ENCODE measurements at regions not wholly inside any gene's neighbourhood (a gene's known extent, or its start where the extent isn't known, plus 50 kb on each side); places are given as distances from the start of the nearest gene placed in this dataset.

DNA sequence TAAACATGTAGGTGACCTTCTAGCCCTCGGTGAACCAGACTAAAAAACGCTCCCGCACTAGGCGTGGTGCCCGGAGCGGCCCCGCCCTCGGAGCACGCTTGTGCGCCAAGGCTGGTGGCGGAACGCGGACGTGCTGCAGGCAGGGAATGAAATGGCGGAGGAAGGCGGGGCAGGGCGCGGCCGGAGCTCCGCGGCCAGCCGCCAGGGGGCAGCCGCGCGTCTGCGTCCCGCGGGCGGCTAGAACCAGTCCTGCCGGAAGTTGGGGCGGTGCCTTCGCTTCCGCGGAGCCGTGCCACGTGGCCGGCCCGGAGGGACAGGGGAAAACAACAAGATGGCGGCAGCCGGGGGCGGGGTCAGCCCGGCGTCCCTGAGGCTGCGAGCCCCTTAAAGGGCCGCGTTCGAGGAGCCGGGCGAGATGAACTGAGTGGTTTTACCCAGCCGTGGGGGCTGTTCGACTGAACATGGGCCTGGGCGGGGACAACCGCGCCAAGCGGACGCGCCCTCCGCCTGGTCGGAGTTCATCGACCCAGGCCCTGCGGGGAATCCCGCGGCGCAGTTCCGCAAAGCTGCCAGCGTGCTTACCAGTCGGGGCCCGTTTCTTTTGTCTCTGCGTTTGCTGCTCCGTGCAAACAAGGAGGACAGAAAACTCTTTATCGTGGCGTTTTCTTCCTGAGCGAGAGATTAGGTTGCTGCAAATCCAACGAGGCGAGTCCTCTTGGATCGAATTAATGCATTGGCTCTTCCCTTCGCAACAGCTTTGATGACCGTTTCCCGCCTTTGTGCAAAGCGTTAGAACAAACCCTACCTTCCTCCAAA is 90.9 kb upstream of the CHD2 start (continued):
- peak; percentile 62 for TF ChIP-seq HNRNPL (IDR thresholded peaks at IDR 0.05; ENCODE audit: low read depth, low read length)
- peak; percentile 82 for TF ChIP-seq MEIS2 (CRISPR knock-in tag; IDR thresholded peaks at IDR 0.05)
- no peak for TF ChIP-seq GPN1 (CRISPR knock-in tag; IDR thresholded peaks at IDR 0.05; ENCODE audit: borderline replicate concordance)
- no peak for TF ChIP-seq ZNF17 (CRISPR knock-in tag; IDR thresholded peaks at IDR 0.05)
- TF ChIP-seq, protein P1, sequence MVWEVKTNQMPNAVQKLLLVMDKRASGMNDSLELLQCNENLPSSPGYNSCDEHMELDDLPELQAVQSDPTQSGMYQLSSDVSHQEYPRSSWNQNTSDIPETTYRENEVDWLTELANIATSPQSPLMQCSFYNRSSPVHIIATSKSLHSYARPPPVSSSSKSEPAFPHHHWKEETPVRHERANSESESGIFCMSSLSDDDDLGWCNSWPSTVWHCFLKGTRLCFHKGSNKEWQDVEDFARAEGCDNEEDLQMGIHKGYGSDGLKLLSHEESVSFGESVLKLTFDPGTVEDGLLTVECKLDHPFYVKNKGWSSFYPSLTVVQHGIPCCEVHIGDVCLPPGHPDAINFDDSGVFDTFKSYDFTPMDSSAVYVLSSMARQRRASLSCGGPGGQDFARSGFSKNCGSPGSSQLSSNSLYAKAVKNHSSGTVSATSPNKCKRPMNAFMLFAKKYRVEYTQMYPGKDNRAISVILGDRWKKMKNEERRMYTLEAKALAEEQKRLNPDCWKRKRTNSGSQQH (CRISPR knock-in tag; IDR thresholded peaks at IDR 0.05; ENCODE audit: low read depth), result no peak
- no peak for TF ChIP-seq ZNF431 (CRISPR knock-in tag; IDR thresholded peaks at IDR 0.05; ENCODE audit: borderline replicate concordance, low read depth)
- peak; percentile 93; the same call in 1 of the 2 replicates for TF ChIP-seq THYN1 (CRISPR knock-in tag; IDR thresholded peaks at IDR 0.05; ENCODE audit: borderline replicate concordance, low read depth)
- no peak for TF ChIP-seq ZNF30 (CRISPR knock-in tag; IDR thresholded peaks at IDR 0.05)
- no peak for TF ChIP-seq ZNF841 (CRISPR knock-in tag; IDR thresholded peaks at IDR 0.05; ENCODE audit: borderline replicate concordance)
- peak; percentile 85; the same call in 1 of the 2 replicates for TF ChIP-seq ZNF761 (CRISPR knock-in tag; conservative IDR thresholded peaks at IDR 0.05)
- TF ChIP-seq MTF2 (CRISPR knock-in tag; IDR thresholded peaks at IDR 0.05; ENCODE audit: borderline replicate concordance), result peak; percentile 95
- peak; percentile 52; the same call in 1 of the 2 replicates for TF ChIP-seq NAIF1 (CRISPR knock-in tag; IDR thresholded peaks at IDR 0.05; ENCODE audit: borderline replicate concordance)
- TF ChIP-seq ISX (CRISPR knock-in tag; conservative IDR thresholded peaks at IDR 0.05), result no peak
- TF ChIP-seq KDM3A (CRISPR knock-in tag; IDR thresholded peaks at IDR 0.05; ENCODE audit: low read depth), result peak; percentile 80
- TF ChIP-seq NCOA1 (CRISPR knock-in tag; IDR thresholded peaks at IDR 0.05), result no peak
- TF ChIP-seq, protein P2, sequence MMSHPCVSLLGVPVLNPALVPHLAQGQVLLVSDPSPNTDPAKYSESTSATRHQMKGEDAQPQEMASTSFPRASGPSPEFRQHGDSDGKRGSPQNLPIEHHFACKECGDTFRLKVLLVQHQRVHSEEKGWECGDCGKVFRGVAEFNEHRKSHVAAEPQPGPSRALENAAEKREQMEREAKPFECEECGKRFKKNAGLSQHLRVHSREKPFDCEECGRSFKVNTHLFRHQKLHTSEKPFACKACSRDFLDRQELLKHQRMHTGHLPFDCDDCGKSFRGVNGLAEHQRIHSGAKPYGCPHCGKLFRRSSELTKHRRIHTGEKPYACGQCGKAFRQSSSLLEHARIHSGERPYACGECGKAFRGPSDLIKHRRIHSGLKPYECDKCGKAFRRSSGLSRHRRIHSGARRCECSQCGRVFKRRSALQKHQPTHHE (CRISPR knock-in tag; IDR thresholded peaks at IDR 0.05; ENCODE audit: borderline replicate concordance), result peak; percentile 70; the same call in 1 of the 2 replicates
- TF ChIP-seq, protein P3, sequence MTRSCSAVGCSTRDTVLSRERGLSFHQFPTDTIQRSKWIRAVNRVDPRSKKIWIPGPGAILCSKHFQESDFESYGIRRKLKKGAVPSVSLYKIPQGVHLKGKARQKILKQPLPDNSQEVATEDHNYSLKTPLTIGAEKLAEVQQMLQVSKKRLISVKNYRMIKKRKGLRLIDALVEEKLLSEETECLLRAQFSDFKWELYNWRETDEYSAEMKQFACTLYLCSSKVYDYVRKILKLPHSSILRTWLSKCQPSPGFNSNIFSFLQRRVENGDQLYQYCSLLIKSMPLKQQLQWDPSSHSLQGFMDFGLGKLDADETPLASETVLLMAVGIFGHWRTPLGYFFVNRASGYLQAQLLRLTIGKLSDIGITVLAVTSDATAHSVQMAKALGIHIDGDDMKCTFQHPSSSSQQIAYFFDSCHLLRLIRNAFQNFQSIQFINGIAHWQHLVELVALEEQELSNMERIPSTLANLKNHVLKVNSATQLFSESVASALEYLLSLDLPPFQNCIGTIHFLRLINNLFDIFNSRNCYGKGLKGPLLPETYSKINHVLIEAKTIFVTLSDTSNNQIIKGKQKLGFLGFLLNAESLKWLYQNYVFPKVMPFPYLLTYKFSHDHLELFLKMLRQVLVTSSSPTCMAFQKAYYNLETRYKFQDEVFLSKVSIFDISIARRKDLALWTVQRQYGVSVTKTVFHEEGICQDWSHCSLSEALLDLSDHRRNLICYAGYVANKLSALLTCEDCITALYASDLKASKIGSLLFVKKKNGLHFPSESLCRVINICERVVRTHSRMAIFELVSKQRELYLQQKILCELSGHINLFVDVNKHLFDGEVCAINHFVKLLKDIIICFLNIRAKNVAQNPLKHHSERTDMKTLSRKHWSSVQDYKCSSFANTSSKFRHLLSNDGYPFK (CRISPR knock-in tag; IDR thresholded peaks at IDR 0.05; ENCODE audit: borderline replicate concordance), result peak; percentile 100
- TF ChIP-seq ZMYM2 (CRISPR knock-in tag; IDR thresholded peaks at IDR 0.05), result peak; percentile 38; the same call in 1 of the 2 replicates
- no peak; the same call in 1 of the 2 replicates for TF ChIP-seq WIZ (CRISPR knock-in tag; IDR thresholded peaks at IDR 0.05)
- TF ChIP-seq SSRP1 (CRISPR knock-in tag; IDR thresholded peaks at IDR 0.05), result no peak
- TF ChIP-seq ZNF816 (CRISPR knock-in tag; IDR thresholded peaks at IDR 0.05; ENCODE audit: borderline replicate concordance), result peak; percentile 91; the same call in 1 of the 2 replicates
- peak; percentile 95 for TF ChIP-seq POGZ (CRISPR knock-in tag; IDR thresholded peaks at IDR 0.05)
- peak; percentile 99 for TF ChIP-seq ARNT (IDR thresholded peaks at IDR 0.05)
- TF ChIP-seq MIER2 (CRISPR knock-in tag; IDR thresholded peaks at IDR 0.05), result peak; percentile 56; the same call in 1 of the 2 replicates
- no peak; the same call in 1 of the 2 replicates for TF ChIP-seq ZNF550 (CRISPR knock-in tag; IDR thresholded peaks at IDR 0.05; ENCODE audit: borderline replicate concordance)
